AG09319 (cell line): ENCODE measurements at regions not wholly inside any gene's neighbourhood (a gene's known extent, or its start where the extent isn't known, plus 50 kb on each side); places are given as distances from the start of the nearest gene placed in this dataset.

ENCODE experiments used
- DNase-seq: peaks from one replicate; pipeline ENCODE4 v3.0.0-alpha.2; 2010; ENCODE audit warnings: low read depth; ENCODE audit errors: extremely low read depth
- TF ChIP-seq, protein P1 (sequence below): IDR thresholded peaks from 2 replicates; pipeline ENCODE4 v1.5.1; 2011; ENCODE audit warnings: low read depth, mild to moderate bottlenecking, inconsistent platforms, low read length, moderate library complexity

GRCh38 chr15:92565351-92566125 is 90.0 kb downstream of the FAM174B start:
- no peak for DNase-seq
- TF ChIP-seq, protein P1, sequence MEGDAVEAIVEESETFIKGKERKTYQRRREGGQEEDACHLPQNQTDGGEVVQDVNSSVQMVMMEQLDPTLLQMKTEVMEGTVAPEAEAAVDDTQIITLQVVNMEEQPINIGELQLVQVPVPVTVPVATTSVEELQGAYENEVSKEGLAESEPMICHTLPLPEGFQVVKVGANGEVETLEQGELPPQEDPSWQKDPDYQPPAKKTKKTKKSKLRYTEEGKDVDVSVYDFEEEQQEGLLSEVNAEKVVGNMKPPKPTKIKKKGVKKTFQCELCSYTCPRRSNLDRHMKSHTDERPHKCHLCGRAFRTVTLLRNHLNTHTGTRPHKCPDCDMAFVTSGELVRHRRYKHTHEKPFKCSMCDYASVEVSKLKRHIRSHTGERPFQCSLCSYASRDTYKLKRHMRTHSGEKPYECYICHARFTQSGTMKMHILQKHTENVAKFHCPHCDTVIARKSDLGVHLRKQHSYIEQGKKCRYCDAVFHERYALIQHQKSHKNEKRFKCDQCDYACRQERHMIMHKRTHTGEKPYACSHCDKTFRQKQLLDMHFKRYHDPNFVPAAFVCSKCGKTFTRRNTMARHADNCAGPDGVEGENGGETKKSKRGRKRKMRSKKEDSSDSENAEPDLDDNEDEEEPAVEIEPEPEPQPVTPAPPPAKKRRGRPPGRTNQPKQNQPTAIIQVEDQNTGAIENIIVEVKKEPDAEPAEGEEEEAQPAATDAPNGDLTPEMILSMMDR, result no peak

GRCh38 chr15:92561754-92562153 is 93.8 kb downstream of the FAM174B start:
- DNase-seq, result no peak
- TF ChIP-seq, protein P1, result no peak

DNA sequence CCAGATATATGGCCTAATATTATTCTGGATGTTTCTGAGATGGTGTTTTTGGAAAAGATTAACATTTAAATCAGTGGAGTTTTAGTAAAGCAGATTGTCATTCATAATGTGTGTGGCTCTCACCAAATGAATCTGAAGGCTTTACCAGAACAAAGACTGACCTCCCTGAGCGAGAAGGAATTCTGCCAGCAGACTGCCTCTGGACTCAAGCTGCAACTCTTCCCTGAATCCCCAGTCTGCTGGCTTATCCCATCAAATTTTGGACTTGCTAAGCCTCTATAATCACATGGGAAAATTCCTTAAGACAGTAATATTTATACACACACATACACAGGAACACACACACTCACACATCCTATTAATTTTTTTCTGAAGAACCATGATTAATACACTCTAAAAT is 102.3 kb downstream of the FAM174B start:
- DNase-seq, result no peak
- TF ChIP-seq, protein P1, result no peak

DNA sequence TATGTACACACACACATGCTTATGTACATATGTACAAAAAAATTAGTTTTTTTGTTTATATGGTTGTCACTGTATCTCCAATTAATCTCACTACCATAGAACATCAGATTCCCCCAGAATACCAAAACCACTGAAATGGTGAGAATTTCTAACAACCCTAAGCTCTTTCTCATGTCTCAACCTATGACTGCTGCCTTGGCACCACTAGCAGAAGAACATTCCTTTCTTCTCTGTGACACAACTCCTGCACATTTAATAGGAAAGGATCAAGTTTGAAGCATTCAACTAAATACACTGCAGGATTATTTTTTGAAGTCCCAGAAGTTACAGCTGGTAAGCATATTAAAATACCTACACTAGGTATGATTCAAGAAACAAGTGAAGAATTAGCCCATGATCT is 109.6 kb downstream of the FAM174B start:
- TF ChIP-seq, protein P1, result no peak
- DNase-seq, result no peak

GRCh38 chr15:92541291-92542200 is 114.0 kb downstream of the FAM174B start:
- DNase-seq, result no peak
- TF ChIP-seq, protein P1, result no peak

- DNase-seq, result no peak
Observed at GRCh38 chr15:92538115-92538514, 117.5 kb downstream of the FAM174B start.

More at GRCh38 chr15:92538115-92538514, 117.5 kb downstream of the FAM174B start:
- TF ChIP-seq, protein P1, result no peak
